Smooth muscle cell (in vitro differentiated cells): ENCODE measurements at regions not wholly inside any gene's neighbourhood (a gene's known extent, or its start where the extent isn't known, plus 50 kb on each side); places are given as distances from the start of the nearest gene placed in this dataset.

ENCODE experiments used
- DNase-seq: peaks from one replicate; lab custom pipeline; 2025; ENCODE audit not compliant: unreplicated experiment; lab: John Stamatoyannopoulos, UW
- H2AFZ ChIP-seq: fragments of 200-600 bp; sonication (generic); 2 replicates; pipeline ENCODE4 v1.6.0; 2016; ENCODE audit warnings: antibody characterized with exemption, low read depth, mild to moderate bottlenecking
- H3F3A ChIP-seq: fragments of 200-600 bp; sonication (generic); 2 replicates; pipeline ENCODE4 v1.6.0; 2017; ENCODE audit warnings: antibody characterized with exemption, low read depth
- H3K27ac ChIP-seq: fragments of 200-600 bp; sonication (generic); 2 replicates; pipeline ENCODE4 v1.5.1; 2016; ENCODE audit warnings: low read depth, mild to moderate bottlenecking
- H3K27me3 ChIP-seq: fragments of 200-600 bp; sonication (generic); 2 replicates; pipeline ENCODE4 v1.6.1; 2016; ENCODE audit warnings: low read depth, mild to moderate bottlenecking
- H3K36me3 ChIP-seq: fragments of 200-600 bp; sonication (generic); 2 replicates; pipeline ENCODE4 v1.5.1; 2016; ENCODE audit warnings: low read depth
- H3K4me1 ChIP-seq: fragments of 200-600 bp; sonication (generic); 2 replicates; pipeline ENCODE4 v1.5.1; 2016; ENCODE audit warnings: low read depth
- H3K4me2 ChIP-seq: fragments of 200-600 bp; sonication (generic); 2 replicates; pipeline ENCODE4 v1.6.0; 2016; ENCODE audit warnings: mild to moderate bottlenecking
- H3K4me3 ChIP-seq: fragments of 200-600 bp; sonication (generic); 2 replicates; pipeline ENCODE4 v1.5.1; 2016; ENCODE audit warnings: mild to moderate bottlenecking
- H3K79me2 ChIP-seq: fragments of 200-600 bp; sonication (generic); 2 replicates; pipeline ENCODE4 v1.6.0; 2016; ENCODE audit warnings: low read depth, mild to moderate bottlenecking
- H3K9ac ChIP-seq: fragments of 200-600 bp; sonication (generic); 2 replicates; pipeline ENCODE4 v1.6.0; 2016; ENCODE audit warnings: low read depth
- H3K9me3 ChIP-seq: fragments of 200-600 bp; sonication (generic); replicated peaks from 2 replicates; pipeline ENCODE4 v1.5.1; 2016; ENCODE audit warnings: low read depth
- H4K20me1 ChIP-seq: fragments of 200-600 bp; sonication (generic); 2 replicates; pipeline ENCODE4 v1.6.0; 2016; ENCODE audit warnings: low read depth
- CTCF ChIP-seq: fragments of 200-600 bp; sonication (generic); IDR thresholded peaks from 2 replicates; pipeline ENCODE4 v1.5.1; 2017; ENCODE audit warnings: borderline replicate concordance, mild to moderate bottlenecking, antibody characterized with exemption; ENCODE audit not compliant: insufficient read depth, poor library complexity, severe bottlenecking
- WGBS: methylation state at CpG from one replicate; pipeline ENCODE4 v1.1.7; 2016; ENCODE audit warnings: low lambda C conversion rate; 5-methylcytosine and 5-hydroxymethylcytosine counted together

DNA sequence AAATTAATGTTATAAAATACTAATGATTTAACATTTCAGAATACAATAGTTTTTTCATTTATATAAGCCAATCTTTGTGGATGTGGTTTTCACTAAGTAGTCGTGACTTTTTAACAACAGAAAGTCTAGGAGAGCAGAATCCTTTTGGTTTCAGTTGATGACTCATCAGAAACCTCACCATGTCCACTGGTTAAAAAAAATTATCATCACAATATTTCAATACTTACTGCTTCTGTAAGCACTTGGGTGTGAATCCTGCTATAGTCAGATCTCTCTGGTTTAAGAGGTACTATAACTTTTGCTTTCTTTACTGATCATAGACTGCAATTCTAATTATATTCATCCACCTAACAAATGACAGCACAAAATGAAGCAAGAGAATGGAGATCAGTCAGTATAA is 77.2 kb downstream of the MRPS30 start:
- Histone ChIP-seq H3K9me3 (no peaks in the 10 kb centered on the region), H3K36me3 (no peaks in the 10 kb centered on the region), H3K9ac (no peak overlapping the region), H4K20me1 (no peaks in the 10 kb centered on the region), H3K27me3 (no peaks in the 10 kb centered on the region), H2AFZ (peak overlapping the region; percentile 24), H3K79me2 (no peaks in the 10 kb centered on the region), H3K27ac (peak overlapping the region; percentile 30), H3F3A (no peaks in the 10 kb centered on the region), H3K4me2 (no peak overlapping the region), H3K4me3 (no peak overlapping the region), H3K4me1 (no peaks in the 10 kb centered on the region)
- WGBS, result 44% methylated on average over 1 of the region's 1 CpG
- TF ChIP-seq CTCF, result no peak
- DNase-seq, result no peak

DNA sequence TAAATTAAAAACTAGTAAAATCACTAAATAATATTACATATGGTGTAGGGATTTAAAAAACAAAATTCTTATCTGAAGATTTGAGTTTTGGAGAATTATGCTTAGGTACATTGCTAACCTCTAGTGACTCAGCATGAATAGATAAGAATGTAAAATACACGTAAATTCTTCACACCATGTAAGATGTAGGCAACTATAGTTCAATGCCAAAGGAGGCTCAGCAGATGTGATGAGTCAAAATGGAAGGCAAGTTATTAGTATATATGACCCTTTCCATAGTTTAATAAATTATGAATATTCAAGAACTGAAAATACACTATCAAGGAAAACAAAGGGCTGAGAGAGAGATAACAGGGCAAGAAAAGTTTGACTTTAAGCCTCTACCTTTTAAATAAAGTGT is 79.0 kb downstream of the MRPS30 start:
- H3F3A ChIP-seq, result no peaks in the 10 kb centered on the region

DNA sequence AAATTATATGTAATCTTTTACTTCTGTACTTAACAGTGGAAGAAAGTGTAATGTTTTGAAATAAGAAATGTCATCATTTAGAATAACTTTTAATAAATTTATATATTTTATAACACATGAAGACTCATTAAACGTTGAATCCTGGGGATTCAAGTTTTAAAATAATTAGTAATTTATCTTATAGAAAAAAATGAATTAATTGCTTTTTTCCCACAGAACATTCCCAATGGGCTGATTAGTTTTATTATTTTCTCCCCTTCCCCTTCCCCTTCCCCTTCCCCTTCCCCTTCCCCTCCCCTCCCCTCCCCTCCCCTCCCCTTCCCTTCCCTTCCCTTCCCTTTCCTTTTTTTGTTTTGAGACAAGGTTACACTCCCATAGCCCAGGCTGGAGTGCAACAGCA is 79.7 kb downstream of the MRPS30 start:
- Histone ChIP-seq H3K4me3 (no peak overlapping the region), H3K27me3 (no peaks in the 10 kb centered on the region), H3K9me3 (no peaks in the 10 kb centered on the region), H3K79me2 (no peaks in the 10 kb centered on the region), H3K36me3 (no peaks in the 10 kb centered on the region), H3K27ac (no peak overlapping the region), H3F3A (no peaks in the 10 kb centered on the region), H2AFZ (no peak overlapping the region), H4K20me1 (no peaks in the 10 kb centered on the region), H3K4me1 (no peaks in the 10 kb centered on the region), H3K9ac (no peak overlapping the region), H3K4me2 (no peak overlapping the region)
- DNase-seq, result no peak
- 90% methylated on average over 1 of the region's 1 CpG for WGBS
- TF ChIP-seq CTCF, result no peak

More for the DNA sequence above, 79.0 kb downstream of the MRPS30 start:
- Histone ChIP-seq H3K4me2 (no peak overlapping the region), H3K4me1 (no peaks in the 10 kb centered on the region), H3K9ac (no peak overlapping the region), H3K36me3 (no peaks in the 10 kb centered on the region), H3K27ac (no peak overlapping the region), H2AFZ (no peak overlapping the region), H3K27me3 (no peaks in the 10 kb centered on the region), H4K20me1 (no peaks in the 10 kb centered on the region), H3K9me3 (no peaks in the 10 kb centered on the region), H3K4me3 (no peak overlapping the region), H3K79me2 (no peaks in the 10 kb centered on the region)
- DNase-seq, result no peak
- TF ChIP-seq CTCF, result no peak
- 84% methylated on average over 1 of the region's 1 CpG for WGBS

DNA sequence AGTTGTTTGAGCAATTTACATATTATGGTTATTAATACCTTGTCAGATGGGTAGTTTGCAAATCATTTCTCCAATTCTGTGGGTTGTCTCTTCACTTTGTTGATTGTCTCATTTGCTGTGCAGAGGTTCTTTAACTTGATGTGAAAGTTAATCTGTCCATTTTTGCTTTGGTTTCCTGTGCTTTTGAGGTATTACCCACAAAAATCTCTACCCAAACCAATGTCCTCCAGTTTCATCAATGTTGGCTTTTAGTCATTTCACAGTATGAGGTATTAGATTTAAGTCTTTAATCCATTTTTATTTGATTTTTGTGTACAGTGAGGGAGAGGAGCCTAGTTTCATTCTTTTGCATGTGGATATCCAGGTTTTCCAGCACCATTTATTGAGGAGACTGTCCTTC is 82.4 kb downstream of the MRPS30 start:
- Histone ChIP-seq H2AFZ (no peak overlapping the region), H3K4me3 (no peak overlapping the region), H3K36me3 (no peaks in the 10 kb centered on the region), H3K27me3 (no peaks in the 10 kb centered on the region), H3F3A (no peaks in the 10 kb centered on the region), H3K4me2 (no peak overlapping the region), H3K9me3 (no peaks in the 10 kb centered on the region), H3K27ac (no peak overlapping the region), H3K9ac (no peak overlapping the region), H3K4me1 (no peaks in the 10 kb centered on the region), H3K79me2 (no peaks in the 10 kb centered on the region), H4K20me1 (no peaks in the 10 kb centered on the region)
- DNase-seq, result no peak
- TF ChIP-seq CTCF, result no peak
